Erythroblast (primary cell): ENCODE measurements at regions not wholly inside any gene's neighbourhood (a gene's known extent, or its start where the extent isn't known, plus 50 kb on each side); places are given as distances from the start of the nearest gene placed in this dataset.

Experiments
- DNase-seq, 2 experiments: peaks; one replicate each; lab custom pipeline; 2025; lab: John Stamatoyannopoulos, UW
- GATA1 ChIP-seq: IDR thresholded peaks from 2 replicates; pipeline ENCODE4 v1.6.1; 2011; ENCODE audit warnings: low read depth, mild to moderate bottlenecking, control low read depth, low read length, moderate library complexity
- POLR2A ChIP-seq: IDR thresholded peaks from 2 replicates; pipeline ENCODE4 v1.6.1; 2011; ENCODE audit warnings: mild to moderate bottlenecking, low read length

DNA sequence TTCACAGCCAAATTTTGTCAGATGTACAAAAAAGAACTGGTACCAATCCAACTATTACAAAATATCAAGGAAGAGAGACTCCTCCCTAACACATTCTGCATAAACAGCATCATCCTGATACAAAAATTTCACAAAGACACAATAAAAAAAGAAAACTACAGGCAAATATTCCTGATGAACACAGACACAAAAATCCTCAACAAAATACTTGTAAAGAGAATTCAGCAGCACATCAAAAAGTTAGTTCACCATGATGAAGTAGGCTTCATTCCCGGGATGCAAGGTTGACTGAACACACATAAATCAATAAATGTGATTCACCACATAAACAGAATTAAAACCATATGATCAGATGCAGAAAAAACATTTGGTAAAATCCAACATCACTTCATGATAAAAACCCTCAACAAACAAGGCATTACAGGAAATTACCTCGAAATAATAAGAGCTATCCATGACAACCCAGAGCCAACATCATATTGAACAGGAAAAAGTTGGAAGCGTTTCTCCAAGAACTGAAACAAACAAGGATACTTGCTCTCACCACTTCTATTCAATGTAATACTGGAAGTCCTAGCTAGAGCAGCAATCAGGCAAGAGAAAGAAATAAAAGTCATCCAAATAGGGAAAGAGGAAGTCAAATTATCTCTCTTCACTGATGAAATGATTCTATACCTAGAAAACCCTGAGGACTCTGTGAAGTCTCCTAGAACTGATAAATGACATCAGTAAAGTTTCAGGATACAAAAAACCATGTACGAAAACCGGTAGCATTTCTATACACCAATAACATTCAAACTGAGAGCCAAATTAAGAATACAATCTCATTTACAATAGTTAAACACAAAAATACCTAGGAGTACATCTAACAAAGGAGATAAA, 223.1 kb downstream of the REEP3 start:
- no peak for DNase-seq
- TF ChIP-seq POLR2A (no peak), GATA1 (no peak)

DNA sequence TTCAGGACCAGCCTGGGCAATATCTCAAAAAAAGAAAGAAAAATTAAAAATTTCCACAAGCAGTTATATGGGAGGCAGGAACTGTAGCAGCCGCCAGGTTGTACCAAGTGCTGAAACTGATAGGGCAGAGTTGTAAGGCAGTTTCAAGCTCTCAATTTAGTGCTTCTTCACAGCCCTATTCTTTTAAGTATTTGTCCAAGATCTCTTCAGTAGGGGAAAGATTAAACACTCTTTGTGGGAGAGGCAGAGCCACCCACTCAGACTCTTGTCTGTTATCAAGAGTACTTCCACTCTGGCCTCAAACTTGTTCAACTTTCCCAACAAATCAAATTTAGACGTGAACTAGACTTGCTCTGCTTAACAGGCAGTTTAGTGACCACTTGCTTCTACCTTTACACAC, 228.7 kb downstream of the REEP3 start:
- DNase-seq = no peak
- no peak for TF ChIP-seq POLR2A
- no peak for TF ChIP-seq GATA1

DNA sequence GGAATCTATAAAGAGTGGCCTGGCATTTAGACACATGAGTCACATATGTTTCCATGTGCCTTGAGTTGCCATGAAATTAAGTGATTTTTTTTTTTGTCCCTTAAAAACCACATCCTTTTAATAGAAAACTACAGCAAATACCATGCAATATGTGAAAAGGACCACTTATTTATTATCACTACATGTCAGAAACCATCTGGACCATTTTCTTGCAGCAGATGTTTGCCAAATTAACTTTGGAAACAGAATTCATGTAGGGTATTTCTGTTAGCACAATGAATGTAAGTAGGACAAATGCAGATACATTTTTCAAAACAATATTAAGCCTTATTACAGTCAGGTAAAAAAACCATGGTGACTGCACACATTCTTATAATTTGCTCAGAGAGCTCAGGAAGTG, 230.6 kb downstream of the REEP3 start:
- no peak for DNase-seq
- TF ChIP-seq POLR2A (no peak), GATA1 (no peak)

DNA sequence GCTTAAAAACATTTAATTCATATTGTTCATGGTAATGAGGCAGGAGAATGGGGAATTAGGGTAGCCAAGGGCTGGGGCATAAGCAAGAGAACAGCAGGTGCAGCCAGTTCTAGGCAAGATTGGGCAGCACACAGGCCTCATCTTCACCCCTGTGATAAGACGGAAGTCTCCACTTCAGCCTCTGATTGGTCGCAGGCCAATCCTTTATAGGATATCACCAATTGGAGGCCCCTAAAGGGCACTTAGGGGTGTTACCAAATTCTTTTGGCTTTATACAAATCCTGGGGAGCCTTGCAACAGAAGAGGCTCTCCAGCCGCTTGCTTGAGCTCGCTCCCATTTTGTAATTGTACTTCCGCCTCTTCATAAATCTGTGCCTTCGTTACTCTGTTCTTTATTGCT, 231.1 kb downstream of the REEP3 start:
- TF ChIP-seq GATA1 (no peak), POLR2A (no peak)
- no peak for DNase-seq

DNA sequence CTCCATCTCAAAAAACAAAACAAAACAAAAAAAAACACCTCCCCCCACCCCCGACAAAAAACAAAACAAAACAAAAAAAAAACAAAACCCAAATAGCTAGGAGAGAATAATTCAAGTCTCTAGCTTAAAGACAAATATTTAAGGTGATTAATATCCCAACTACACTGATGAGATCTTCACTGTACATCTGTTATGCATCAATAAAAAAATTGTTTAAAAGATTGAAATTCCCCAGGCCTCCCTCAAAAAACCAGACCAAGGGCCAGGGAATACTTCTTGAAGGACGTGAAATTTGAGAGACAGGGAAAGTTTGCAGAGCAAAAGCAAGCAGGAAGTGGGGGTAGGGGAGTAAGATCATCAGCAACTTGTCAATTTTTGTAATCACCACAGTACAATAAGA, 232.6 kb downstream of the REEP3 start:
- DNase-seq = no peak
- TF ChIP-seq POLR2A (no peak), GATA1 (no peak)

DNA sequence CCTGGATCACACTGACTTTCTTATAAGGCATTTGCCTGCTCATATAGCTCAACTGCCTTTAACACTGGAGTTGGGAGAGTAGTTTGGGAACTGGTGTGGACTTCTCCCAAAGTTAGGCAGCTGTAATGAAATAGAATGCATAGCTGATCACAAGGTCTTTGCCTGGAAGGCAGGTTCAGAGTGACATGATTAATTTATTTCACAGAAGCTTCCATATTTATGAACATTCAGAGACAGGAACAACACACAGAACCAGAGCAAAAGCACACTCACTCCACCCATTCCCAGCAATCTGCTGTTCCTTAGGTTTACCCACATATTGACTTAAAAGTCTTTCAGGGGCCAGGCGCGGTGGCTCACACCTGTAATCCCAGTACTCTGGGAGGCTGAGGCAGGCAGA, 234.2 kb downstream of the REEP3 start:
- TF ChIP-seq POLR2A (no peak), GATA1 (no peak)
- no peak for DNase-seq

DNA sequence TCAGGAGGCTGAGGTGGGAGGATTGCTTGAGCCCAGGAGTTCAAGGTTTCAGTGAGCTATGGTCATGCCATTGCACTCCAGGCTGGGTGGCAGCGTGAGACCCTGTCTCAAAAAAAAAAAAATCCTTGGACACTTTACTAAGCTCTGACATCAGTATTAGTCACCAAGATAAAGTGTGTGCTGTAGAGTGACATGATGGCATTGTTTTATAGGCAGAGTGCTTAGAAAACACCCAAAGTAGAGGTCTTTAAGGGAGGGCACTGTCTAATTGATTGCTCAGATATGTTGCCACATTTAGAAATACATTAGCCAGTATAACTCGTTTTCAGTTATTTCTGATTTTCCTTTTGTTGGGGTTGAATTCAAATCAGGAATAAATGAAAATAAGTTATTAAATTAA, 235.9 kb downstream of the REEP3 start:
- DNase-seq = no peak
- TF ChIP-seq POLR2A (no peak), GATA1 (no peak)

DNA sequence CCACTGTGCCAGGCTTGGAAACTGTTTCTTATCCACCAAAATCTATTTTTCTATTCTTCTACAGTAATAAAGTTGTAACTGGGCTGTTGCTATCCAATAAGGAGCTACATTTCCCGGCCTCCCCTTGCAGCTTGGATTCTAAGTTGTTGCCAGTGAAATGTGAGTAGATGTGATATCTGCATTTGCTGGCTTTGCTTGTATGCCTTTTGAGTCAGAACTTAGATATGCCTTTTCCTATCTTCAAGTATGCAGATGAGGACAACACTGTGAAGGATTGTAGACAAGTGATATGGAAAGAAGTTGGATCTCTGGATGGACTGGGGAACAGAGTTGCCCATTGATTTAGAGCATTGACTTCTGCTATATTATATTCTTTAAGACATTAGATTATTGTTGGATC, 236.9 kb downstream of the REEP3 start:
- DNase-seq = no peak
- no peak for TF ChIP-seq POLR2A
- no peak for TF ChIP-seq GATA1

DNA sequence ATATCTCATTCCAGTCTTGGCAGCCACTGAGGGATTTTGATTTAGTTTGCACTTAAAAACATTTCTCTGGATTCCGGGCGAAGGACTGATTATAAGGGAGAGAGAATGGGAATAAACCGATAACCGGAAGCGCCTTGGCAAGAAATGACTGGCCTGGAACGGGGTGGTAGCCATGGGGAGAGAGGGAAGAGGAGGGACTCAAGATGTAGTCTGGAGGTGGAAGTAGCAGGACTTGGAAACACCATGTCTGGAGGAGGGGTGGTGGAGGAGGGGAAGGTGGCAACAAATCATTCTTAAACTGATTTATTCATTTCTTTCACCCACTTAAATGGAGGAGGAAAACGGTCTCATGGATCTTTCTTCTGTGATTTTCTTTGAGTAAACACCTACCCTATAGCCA, 238.1 kb downstream of the REEP3 start:
- no peak for TF ChIP-seq POLR2A
- no peak for TF ChIP-seq GATA1
- no peak for DNase-seq

DNA sequence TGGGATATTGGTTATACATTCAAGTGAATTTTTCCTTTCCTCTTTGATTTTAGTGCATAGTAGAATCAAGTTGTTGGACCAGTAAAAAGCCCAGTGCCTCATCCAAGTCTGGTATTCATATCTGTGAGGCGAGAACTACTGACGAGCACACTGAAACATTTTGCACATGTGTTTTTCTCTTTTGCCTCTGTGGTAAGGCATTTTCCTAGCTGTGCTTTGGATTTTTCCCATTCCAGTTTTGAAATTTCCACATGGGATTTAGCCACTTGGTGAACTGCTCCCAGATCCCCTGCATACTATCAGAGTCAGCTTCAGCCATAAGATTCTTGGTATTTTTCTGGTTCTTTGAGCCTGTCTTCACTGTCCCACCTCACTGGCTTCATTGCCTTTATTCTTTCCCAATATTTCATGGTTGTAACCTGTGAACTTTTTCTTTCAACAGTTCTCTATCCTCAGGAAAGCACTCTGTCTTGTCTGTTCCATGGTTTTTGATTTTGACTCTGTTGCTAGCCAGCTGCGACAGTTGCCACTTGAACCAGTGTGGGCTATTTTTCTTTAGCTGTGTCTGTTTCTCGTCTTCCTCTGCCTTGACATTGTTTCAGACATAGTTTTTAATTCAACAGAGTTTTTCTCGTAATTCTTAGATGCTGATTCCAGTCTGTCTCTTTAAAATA, 239.0 kb downstream of the REEP3 start:
- no peak for DNase-seq
- TF ChIP-seq GATA1 (no peak), POLR2A (no peak)

DNA sequence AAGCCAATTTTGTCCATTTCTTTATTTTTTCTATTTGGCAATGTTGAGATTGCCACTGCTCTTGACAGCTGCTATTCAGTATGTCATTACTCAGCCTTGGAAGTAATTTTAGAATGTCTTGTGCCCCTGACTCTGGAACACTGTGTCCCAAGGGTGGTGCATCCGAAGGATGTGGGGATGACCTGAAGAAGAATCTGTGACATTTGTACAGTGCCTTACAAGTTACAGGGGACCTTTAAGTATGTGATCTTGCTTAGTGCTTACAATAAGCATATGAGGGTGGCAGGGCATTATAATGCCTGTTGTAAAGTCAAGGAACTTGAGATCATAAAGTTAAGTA, 239.5 kb downstream of the REEP3 start:
- no peak for DNase-seq
- TF ChIP-seq POLR2A = no peak
- no peak for TF ChIP-seq GATA1

DNA sequence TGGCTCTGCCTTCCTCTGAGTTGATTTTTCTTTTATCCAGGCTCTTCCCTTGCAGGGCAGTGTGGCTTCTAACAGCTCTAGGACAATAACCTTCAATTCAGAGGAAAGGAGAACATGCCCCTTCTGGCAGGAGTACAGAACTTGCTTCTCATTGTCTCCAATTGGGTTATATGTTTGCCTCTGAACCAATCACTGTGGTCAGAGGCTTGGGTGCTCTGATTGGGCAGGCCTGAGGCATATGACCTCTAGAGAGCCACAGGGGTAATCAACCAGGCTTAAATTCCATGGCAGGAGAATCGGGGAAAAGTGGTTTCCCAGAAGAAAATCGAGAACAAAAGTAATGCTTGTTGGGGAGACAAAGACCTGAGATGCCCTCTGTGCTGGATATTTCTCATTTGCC, 240.0 kb downstream of the REEP3 start:
- TF ChIP-seq GATA1 = no peak
- no peak for TF ChIP-seq POLR2A

DNA sequence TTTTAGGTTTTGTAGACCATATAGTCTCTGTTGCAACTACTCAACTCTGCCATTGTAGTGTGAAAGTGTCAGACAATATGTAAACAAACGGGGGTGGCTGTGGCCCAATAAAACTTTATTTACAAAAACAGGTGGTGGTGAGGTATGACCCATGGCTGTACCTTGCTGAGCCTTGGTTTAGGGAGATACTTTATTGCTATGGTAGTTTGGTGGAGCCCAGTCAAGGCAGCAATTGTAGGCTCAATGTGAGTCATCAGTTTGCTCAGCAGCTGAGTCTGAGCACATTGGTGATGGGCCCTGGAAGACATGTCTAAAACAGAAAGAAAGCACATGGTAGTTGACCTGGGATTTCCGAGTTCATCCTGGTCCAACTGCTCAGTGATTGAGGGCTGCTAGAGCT, 242.5 kb downstream of the REEP3 start:
- TF ChIP-seq GATA1 (no peak), POLR2A (no peak)
- DNase-seq = no peak

More for the DNA sequence above, 240.0 kb downstream of the REEP3 start:
- no peak for DNase-seq

DNA sequence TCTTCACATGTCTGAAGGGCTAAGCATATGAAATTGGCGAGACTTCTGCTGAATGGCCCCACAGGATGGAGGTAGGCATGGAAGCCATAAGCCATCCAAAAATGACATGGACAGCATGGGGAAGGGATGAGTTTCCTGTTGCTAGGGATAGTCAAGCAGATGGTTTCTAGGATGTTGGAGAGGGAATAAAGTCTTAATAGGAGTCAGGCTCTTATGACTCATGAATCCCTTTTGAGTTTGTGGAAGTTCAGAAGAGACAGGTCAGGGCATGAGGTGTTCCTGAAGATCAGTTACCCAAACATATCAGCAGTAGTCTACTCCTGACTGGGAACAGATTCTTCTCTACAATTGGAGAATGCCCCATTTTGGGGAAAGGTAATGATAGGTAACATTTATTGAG, 243.9 kb downstream of the REEP3 start:
- TF ChIP-seq POLR2A = no peak
- no peak for TF ChIP-seq GATA1
- no peak for DNase-seq
